ENCODE measurements at regions not wholly inside any gene's neighbourhood (a gene's known extent, or its start where the extent isn't known, plus 50 kb on each side); places are given as distances from the start of the nearest gene placed in this dataset.

GRCh38 chr13:107901996-107902562 is 313.3 kb downstream of the LIG4 start:
- TF ChIP-seq NRF1 (IDR thresholded peaks at IDR 0.05; ENCODE audit: low read depth, low read length) (no peak), NFIC (IDR thresholded peaks at IDR 0.05; ENCODE audit: borderline replicate concordance) (no peak), FOSL2 (IDR thresholded peaks at IDR 0.05; ENCODE audit: borderline replicate concordance, low read depth) (no peak)
- ChIA-PET CTCF (interaction anchor here (1.4 kb wide), 1 partner anchor 10 kb away, joined by 3 read pairs; no protein-coding TSS in a partner anchor), POLR2A (no interaction called here)
- H3K9me2 ChIP-seq = no peaks in the 10 kb centered on the region
- H3K27me3 ChIP-seq (ENCODE audit: insufficient read depth) = no peaks in the 10 kb centered on the region
- no peak overlapping the region for H3K4me3 ChIP-seq (ENCODE audit: low read depth in 2 of 2, low read length in 1 of 2)
- no peak for DNase-seq
- H3K4me1 ChIP-seq (ENCODE audit: control insufficient read depth in 1 of 2, insufficient read depth in 2 of 2, low read depth in 1 of 2, low read length in 1 of 2) = no peaks in the 10 kb centered on the region
- no peaks in the 10 kb centered on the region for H3K9me3 ChIP-seq
- 56% methylated on average over 3 of the region's 3 CpGs for WGBS (ENCODE audit: low lambda C conversion rate)
- H4K20me1 ChIP-seq (ENCODE audit: insufficient read depth) = no peaks in the 10 kb centered on the region
- H3K27ac ChIP-seq (ENCODE audit: low read depth in 2 of 2, low read length in 1 of 2) = no peak overlapping the region
- H3K4me2 ChIP-seq = no peak overlapping the region
- H3K79me2 ChIP-seq (ENCODE audit: insufficient read depth) = no peaks in the 10 kb centered on the region
- H3F3A ChIP-seq (replicated peaks; ENCODE audit: insufficient read depth) = no peaks in the 10 kb centered on the region
- H3K36me3 ChIP-seq (replicated peaks in 1 of 2; ENCODE audit: control insufficient read depth in 1 of 2, insufficient read depth in 2 of 2, low read length in 1 of 2) = no peaks in the 10 kb centered on the region
- H2AFZ ChIP-seq (ENCODE audit: low read depth) = no peak overlapping the region
- no peak overlapping the region for H3K9ac ChIP-seq

- ChIA-PET POLR2A (no interaction called here), CTCF (no interaction called here)
- DNase-seq = no peak
- Histone ChIP-seq H3K27me3 (ENCODE audit: insufficient read depth) (no peaks in the 10 kb centered on the region), H3K9me2 (no peaks in the 10 kb centered on the region), H3K36me3 (replicated peaks in 1 of 2; ENCODE audit: control insufficient read depth in 1 of 2, insufficient read depth in 2 of 2, low read length in 1 of 2) (no peaks in the 10 kb centered on the region), H2AFZ (ENCODE audit: low read depth) (no peak overlapping the region), H3K4me2 (no peak overlapping the region), H3K4me1 (ENCODE audit: control insufficient read depth in 1 of 2, insufficient read depth in 2 of 2, low read depth in 1 of 2, low read length in 1 of 2) (no peaks in the 10 kb centered on the region), H3F3A (replicated peaks; ENCODE audit: insufficient read depth) (no peaks in the 10 kb centered on the region), H3K4me3 (ENCODE audit: low read depth in 2 of 2, low read length in 1 of 2) (no peak overlapping the region), H4K20me1 (ENCODE audit: insufficient read depth) (no peaks in the 10 kb centered on the region), H3K27ac (ENCODE audit: low read depth in 2 of 2, low read length in 1 of 2) (no peak overlapping the region), H3K9ac (no peak overlapping the region), H3K9me3 (no peaks in the 10 kb centered on the region), H3K79me2 (ENCODE audit: insufficient read depth) (no peaks in the 10 kb centered on the region)
- no peak for TF ChIP-seq GATA2 (CRISPR knock-in tag; IDR thresholded peaks at IDR 0.05)
- TF ChIP-seq TAF1 (IDR thresholded peaks at IDR 0.05; ENCODE audit: borderline replicate concordance, low read depth, low read length) = no peak
- no peak for TF ChIP-seq MXI1 (IDR thresholded peaks at IDR 0.05; ENCODE audit: low read depth, low read length)
- TF ChIP-seq IRF3 (IDR thresholded peaks at IDR 0.05; ENCODE audit: low read depth, low read length) = no peak
- no peak for TF ChIP-seq RFX5 (IDR thresholded peaks at IDR 0.05; ENCODE audit: low read length)
- TF ChIP-seq FOXM1 (IDR thresholded peaks at IDR 0.05; ENCODE audit: low read depth) = no peak
- TF ChIP-seq FOXJ3 (CRISPR knock-in tag; IDR thresholded peaks at IDR 0.05) = no peak
- no peak for TF ChIP-seq MEF2A (IDR thresholded peaks at IDR 0.05; ENCODE audit: borderline replicate concordance, low read depth)
- TF ChIP-seq NFIC (IDR thresholded peaks at IDR 0.05; ENCODE audit: borderline replicate concordance) = no peak
- TF ChIP-seq RAD21 (IDR thresholded peaks at IDR 0.05; ENCODE audit: low read length) = no peak
- no peak for TF ChIP-seq ZBTB33 (IDR thresholded peaks at IDR 0.05; ENCODE audit: borderline replicate concordance, low read depth)
- TF ChIP-seq EZH2phosphoT487 (IDR thresholded peaks at IDR 0.05; ENCODE audit: borderline replicate concordance, low read depth) = no peak
- TF ChIP-seq NRF1 (IDR thresholded peaks at IDR 0.05; ENCODE audit: low read depth, low read length) = no peak
- WGBS (ENCODE audit: low lambda C conversion rate) = 54% methylated on average over 2 of the region's 2 CpGs
These were observed 314.1 kb downstream of the LIG4 start for GRCh38 chr13:107901230-107901629.
